ENCODE measurements at regions not wholly inside any gene's neighbourhood (a gene's known extent, or its start where the extent isn't known, plus 50 kb on each side); places are given as distances from the start of the nearest gene placed in this dataset.

DNA sequence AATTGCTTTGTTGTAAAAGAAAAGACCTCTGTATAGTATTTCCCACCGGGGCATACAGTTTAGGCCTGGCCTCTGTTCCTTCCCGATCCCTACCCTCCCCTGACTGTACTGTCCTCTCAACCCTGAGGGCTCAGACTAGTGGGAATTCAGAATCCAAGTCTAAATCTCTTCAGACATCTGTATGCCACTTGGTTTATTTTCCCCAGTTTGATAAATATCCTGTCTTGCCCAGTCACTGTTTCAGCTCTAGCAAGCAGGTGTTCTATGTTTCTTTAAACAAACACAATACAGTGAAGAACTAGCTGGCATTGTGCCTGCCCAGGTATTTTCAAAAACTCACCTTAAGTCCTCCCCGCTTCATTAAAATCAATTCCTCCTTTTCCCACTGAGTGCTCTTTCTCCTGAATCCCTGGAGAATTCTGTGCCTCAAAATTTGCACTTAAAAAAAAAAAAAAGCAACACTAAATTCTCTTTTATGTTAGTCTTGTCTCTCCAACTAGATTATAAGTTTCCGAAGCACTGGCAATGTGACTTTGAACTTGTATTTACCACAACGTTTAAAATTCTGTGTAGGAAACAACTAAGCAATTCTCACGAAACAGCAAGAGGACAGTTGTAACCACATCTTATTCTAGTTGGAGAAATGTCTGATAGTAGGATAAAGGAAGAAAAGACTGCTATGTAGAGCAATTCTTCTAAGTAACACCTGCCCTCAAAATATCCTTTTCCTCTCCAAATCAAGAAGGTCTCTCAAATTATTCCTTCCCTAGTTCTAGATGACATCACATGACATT, 112.0 kb upstream of the CARMIL1 start:
- no peak for DNase-seq

DNA sequence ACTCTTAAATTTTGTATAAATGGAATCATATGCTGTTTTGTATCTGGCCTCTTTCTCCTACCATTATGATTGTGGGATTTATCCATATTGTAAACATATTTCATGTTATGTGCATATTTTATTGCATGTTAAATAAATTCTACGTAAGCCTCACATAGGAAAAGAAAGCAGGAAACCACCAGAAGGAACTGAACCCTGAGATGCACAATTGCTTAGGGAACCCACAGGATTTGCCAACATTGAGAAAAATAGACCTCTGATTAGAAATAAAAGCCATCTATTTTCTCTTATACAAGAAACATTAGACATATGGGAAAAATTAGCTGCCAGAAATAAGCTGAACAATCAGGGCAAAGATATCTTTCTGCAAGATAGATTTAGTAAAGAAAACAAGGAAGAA, 111.2 kb upstream of the CARMIL1 start:
- DNase-seq = no peak

DNA sequence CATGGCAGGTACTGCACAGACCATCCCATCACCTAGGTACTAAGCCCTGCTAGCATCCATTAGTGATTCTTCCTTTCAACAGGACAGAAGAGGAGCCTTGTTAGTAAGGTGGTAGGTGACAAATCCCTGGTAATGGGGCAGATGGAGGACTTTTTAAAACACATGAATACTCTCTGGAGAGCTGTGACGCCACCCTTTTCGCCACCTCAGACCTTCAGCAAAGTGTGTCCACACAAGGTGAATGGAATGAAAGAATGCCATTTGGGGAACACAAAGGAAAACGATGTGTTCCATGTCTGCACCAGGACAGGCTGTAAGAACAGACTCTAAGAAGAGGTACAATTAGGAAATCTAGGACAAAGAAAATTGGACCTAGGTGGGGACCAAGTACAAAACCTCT, 110.5 kb upstream of the CARMIL1 start:
- no peak for DNase-seq

DNA sequence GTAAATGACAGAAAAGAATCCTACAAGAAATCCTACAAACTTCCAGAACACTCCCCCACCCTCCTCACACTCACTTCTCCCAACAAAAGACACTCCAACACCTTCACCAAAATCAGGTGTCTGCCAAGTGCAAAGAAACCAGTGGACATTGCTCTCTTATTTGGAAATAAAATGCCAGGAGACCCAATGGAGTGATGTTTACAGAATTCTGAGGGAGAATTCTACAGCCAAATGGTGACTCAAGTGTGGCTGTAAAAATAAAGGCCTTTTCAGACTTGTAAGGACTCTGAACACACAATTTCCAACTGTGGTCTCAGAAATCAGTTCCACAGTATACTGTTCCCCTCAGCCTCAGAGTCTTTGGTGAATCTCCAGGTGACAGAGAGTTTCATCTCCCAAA, 109.6 kb upstream of the CARMIL1 start:
- no peak for DNase-seq

DNA sequence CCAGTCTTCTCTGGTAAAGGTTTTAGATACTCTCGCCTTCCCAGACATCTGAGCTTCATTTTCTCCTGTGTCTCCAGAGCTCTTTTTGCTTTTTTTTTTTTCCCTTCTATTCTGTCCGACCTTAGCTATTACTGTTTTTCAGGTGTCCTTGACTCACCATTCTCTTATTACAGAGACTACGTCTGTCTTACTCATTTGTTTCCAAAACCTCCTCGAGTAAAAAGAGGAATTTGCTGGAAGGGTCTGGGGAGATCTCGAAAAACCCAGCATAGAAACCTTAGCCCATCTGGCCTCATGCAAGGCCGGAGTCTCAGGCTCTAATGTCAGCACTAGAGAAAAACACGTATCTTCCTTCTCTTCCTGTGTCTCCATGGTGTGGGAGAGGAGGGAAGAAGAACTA, 109.2 kb upstream of the CARMIL1 start:
- no peak for DNase-seq

DNA sequence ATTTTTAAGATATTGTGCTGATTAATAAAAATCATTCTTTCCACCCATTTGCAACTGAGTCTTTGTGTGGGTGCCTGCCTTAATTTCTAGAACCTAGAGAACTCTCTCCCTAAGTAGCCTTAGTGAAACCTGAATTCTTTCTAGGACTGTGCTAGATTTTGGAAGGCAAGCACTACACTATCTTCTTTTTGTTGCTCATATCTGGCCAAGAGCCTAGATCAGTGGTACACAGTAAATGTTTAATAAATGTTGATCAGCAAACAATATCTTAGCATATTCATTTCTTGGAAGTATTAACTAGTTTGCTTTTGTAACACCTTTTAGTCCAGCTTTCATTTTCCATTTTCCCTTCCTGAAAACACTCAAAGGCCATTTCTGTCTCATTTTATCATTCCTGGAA, 108.5 kb upstream of the CARMIL1 start:
- DNase-seq = no peak

DNA sequence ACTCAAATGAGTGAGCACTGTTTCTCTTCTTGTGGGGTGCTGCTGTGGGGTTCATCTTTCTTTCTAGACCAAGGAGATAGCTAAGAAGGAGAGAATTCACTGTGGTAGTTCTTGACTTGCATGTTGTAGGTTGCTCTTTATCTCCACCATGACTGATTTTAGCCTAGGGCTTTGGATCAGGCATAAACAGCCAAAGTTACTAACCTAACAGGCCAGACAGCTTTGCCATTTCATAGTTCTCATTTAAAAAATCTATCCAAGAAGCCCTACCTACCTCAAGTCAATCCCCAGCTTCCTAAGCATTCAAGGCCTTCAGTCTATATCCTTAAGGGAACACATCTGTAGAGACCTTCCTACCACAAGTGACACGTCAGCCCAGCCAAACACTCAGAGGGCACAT, 107.9 kb upstream of the CARMIL1 start:
- no peak for DNase-seq

DNA sequence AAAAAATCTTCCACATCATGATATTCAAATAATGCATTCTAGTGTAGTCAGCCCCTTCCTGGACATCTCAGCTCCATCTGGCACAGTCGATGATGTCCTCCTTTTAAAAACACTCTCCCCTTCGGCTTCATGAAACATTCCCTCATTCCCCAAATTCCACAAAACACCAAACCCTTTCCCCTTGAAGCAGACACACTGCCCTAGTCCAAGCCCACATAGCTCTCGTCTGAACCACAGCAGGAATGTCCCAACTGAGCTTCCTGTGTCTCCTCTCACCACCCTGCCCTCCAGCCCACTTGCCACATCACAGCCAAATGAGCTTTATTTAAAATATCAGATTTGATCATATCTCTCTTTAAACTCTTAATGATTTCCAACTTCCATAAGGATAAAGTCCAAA, 106.4 kb upstream of the CARMIL1 start:
- no peak for DNase-seq

DNA sequence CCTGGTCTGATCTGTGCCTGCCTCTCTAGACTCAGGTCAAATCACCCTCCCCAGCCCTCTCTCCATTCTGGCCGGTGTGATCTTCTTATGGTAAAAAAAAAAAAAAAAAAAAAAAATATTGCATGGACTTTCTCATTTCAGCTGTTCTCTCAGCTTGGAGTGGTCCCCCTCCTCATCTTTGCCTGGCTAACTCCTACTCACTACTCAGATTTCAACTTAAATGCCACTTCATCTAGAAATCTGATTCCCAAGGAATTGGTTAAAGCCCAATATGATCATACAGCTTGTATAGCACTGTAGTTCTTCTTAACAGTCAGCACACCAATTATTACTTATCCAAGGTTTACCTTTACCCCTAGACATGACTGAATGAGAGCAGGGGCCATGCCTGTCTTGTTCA, 105.9 kb upstream of the CARMIL1 start:
- DNase-seq = no peak

DNA sequence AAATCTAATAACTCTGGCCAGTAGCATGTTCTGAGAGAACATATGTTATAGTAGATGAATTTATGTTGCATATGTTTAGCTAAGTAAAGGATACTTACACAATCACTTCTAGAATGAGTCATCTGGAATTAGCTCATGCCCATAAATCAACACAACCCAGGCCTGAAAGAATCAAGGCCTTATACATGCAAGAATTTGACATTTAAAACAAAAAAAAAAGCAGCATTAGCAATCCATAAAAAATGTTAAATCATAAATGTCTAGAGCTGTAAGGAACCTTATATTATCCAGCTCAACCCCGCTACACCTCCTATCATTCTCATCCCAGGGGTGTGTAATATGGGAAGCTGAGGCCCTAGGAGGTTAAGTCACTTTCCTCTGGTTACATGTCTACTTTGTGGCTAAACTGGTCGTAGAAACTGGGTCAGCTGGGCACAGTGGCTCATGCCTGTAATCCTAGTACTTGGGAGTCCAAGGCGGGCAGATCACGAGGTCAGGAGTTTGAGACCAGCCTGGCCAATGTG, 105.2 kb upstream of the CARMIL1 start:
- DNase-seq = no peak

DNA sequence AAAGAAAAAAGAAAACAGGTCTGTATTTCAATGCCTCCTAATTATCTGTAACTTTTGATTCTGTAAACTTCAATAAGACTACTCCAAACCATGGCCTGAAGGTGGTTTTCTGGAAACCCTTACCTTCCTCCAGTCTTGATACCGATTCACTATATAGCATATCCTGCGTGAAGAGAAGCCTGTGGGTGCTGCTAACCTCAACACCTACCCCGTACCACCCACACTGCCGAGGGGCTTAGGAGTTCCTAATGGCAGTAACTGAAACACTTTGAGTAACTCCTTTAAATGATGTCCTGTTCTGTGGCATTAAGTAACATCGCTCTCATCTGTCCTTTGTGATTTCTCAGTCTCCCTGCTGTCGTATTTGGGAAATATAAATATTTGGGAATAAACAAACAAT, 104.5 kb upstream of the CARMIL1 start:
- no peak for DNase-seq

DNA sequence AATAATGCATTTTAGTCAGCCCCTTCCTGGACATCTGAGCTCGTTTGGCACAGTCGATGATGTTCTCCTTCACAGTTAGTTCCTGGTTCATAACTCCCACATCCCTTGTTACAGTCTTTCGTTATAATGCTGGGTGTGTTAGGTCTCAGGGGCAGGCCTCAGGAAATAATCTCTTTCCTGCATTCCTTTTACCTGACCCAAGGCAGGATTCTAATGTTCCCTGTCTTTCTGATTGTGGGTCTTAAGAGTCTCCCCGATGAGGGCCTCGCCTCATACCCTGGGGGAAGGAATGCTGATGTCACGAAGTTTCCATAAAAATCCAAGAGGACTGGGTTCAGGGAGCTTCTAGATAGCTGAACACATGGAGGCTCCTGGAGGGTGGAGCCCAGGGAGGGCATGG, 104.0 kb upstream of the CARMIL1 start:
- DNase-seq = no peak

DNA sequence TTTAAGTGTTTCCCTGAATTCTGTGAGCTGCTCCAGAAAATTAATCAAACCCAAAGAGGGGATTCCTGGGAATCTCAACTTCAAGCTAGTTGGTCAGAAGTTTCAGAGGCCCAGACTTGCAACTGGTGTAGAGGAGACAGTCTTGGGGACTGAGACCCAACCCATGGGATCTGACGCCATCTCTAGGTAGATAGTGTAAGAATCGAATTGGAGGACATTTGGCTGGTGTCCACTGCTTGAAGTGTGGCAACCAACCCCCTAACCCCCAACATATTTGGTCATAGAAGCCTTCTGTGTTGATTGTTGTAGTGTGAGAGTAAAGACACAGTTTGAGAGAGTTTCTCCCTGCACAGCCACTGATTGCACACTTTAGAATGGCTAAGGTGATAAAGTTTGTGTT, 103.5 kb upstream of the CARMIL1 start:
- DNase-seq = no peak

DNA sequence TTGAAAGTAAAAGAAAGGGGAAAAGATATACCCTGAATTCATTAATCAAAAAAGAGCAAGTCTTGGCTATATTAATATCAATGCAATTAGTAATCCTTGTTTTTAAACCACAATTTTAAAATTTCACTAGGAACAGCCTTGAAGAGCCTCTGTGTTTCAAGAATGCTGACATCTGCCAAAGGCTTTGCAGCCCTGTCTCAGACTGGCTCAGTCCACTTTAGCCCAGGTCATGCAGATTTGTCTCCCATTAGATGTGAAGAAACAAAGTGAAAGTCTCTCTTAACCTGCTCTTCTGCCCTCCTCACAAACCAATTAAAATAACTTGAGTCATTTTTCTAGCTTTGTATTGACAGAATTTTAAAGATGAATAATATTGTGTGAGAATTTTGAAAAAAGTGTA, 102.7 kb upstream of the CARMIL1 start:
- DNase-seq = no peak

DNA sequence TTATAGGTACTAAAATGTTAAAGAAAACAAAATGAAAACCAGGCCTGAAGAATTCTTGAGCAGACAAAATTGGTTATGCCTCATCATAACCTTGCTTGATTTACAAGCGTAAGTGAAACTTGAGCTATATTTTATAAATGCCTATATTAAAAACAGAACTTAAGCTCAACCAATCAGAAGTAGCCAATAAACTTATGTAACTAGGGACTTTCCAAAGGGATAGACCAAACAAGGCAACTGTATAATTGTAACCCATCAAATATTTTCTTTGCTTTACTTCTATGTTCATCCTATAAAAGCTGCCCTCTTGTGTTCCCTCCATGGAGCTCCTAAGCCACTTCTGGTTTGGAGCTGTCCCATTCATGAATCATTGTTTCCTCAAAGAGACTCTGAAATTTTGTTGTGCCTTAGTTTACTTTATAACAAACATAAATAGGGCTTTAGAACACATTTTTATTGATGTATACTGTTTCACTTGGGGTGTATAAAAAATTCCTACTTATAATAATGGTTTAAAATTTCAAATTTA, 101.6 kb upstream of the CARMIL1 start:
- DNase-seq = no peak

DNA sequence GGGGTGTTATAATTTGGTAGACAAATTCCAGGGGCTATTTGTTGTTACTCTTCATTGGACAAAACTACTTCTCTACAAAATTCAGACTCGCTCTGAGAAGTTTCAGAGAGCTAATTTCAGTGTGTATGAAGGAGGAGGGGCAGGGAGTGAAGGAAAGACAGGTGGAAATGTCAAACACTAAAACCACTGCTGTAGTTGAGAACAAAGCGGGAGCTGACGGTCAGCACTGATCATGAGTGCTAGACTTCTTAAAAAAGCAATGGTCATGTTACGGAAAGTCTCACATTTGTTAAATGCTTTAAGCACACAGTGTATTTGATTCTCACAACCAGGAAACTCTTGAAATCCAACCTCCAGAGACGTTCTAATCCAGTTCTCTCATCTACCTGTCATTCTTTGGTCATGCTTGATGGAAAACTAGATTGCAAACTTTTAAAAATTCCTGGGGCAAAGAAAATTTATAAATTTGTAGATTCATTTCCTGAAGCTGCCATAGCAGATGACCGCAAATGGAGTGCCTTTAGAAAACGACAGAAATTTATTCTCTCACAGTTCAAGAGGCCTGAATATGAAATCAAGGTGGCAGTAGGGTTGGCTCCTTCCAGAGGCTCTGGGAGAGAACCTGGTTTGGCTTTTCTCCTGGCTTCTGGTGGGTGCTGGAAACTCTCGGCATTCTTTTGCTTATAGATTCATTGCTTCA, 100.7 kb upstream of the CARMIL1 start:
- no peak for DNase-seq

DNA sequence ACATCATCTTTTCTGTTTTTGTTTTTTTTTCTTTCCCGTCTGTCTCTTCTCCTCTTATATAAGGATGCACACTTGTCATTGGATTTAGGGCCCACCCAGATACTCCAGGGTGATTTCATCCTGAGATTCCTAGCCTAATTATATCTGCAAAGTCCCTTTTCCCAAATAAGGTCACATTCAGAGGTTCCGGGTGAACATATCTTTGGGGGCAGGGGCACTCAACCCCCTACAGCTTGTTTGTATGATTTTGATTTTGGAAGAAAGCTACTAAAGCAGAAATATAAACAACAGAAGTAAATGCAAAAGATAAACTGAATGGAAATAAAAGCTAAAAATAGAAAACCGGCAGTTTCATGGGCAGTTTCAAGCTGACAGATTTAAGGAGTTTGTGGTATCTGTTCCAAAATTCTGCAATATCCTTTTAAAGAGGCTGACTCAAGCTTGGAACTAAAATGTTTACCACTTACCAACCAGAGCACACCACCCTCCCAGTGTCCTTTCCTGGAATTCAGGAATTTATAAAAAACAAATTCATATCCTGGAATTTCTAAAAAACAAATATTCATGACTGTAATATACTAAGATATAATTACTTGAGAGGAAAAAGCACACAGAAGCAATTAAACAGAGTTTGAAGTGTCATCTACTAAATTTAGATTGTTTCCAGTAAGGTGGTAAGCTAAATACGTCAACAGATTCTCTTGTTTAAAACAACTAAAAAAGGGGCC, 100.0 kb upstream of the CARMIL1 start:
- DNase-seq = no peak

DNA sequence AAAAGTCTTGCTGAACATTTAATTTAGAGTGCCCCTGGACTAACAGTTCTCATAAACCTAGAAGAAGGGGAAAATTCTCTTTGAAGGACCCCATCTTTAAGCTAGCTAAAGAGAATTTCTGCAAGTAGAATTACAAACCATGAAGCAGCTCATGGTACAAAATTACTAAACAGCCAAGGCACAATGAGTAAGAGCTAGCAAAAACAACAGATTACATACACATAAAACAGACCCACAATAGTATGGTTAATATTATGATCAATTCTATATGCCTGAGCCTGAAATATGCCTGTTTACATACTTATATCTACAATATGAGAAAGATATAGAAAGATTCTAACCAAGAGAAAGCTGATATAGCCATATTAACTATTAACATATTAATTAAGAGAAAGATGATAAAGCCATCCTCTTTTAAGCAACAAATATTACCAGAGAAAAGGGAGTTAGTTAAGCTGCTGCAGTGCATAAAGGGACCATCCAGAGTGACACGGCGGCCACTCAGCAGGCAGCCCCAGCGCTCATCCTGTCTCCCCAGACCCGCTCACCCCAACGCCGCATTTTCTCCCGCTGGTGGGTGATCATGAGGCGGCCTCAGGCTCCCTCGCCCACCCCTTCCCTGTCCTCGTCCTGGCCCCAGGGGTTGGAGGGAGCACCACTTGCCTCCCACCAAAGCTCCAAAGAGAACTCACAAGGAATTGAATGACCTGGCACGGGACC, 98.4 kb upstream of the CARMIL1 start:
- no peak for DNase-seq

DNA sequence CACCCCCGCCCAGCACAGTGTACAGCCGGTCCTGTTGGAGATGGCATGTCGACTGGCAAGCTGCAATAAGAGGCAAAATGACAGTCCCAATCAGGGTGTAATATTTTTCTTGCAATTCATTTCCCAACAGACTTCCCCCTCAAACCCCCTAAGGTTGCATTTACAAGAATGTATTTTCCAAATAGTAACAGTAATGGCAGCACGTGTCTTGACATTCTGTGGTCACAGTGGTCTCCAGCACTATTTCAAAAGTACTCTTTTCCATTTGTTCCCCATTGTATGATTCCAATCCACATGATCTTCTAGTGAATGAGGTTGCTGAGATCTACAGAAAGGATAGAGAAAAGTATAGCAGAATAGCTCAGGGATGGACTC, 97.8 kb upstream of the CARMIL1 start:
- DNase-seq = no peak

DNA sequence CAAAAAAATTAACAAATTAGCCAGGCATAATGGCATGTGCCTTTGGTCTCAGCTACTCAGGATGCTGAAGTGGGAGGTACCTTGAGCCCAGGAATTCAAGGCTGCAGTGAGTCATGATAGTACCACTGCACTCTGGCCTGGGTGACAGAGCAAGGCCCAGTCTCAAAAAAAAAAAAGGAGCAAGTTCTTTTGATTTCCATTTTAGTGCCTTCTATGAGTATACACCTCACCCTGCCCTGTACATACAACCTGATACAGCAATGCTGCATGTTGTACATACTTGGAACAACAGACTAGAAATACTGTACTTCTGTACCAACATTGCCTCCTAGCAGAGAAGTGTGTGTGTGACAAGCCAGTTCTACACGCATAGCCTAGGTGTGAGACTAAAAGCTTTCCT, 97.3 kb upstream of the CARMIL1 start:
- no peak for DNase-seq

DNA sequence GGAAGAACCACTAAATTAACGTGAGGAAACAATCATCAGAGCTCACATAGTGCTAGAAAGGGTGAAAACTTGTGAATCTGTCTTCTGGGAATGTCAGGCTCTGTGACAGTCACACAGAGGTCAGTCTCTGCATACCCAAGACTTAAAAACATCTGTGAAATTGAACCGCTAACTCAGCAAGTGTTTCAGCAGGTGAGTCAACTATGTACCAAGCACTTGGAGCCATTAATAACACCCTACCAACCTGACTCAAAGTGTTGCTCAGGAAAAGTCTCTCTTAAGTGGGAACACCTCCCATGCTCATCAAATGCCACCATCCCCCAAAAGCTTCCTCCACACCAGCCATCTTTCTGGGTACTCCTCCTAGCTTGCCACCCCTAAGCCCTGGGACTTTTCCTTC, 92.3 kb upstream of the CARMIL1 start:
- no peak for DNase-seq

DNA sequence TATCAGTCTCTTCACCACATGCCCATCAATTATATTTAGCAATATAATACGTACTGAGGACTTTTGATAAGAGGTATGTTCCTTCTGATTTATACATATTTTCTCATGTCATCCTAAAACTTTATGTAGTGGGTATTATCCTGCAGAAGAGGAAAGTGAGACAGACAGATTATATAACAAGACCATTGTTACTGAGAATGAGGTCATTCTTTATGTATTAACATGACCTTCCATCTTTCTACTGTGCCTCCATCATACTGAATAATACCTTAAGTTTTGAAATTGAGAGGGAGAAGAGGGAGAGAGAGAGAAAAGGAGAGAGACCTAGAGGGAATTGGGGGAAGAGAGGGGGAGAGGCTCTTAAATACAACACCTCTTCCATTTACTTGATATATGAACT, 90.9 kb upstream of the CARMIL1 start:
- DNase-seq = no peak

Data from activated CD4-positive, alpha-beta T cell treated with anti-CD3 and anti-CD28 coated beads for 1 hour (primary cell).